Esophagus squamous epithelium (tissue), 5 donors: ENCODE measurements at regions not wholly inside any gene's neighbourhood (a gene's known extent, or its start where the extent isn't known, plus 50 kb on each side); places are given as distances from the start of the nearest gene placed in this dataset.

Experiments
- DNase-seq: peaks from one replicate; lab custom pipeline; 2025; lab: John Stamatoyannopoulos, UW
- H3K27ac ChIP-seq, 4 donors: fragments of 200-600 bp; sonication (generic); one replicate each; pipeline ENCODE4 v1.5.1; 2016 to 2019; ENCODE audit warnings: mild to moderate bottlenecking in 1 of 4
- H3K27me3 ChIP-seq, 4 donors: fragments of 200-600 bp; sonication (generic); 1 replicate in 3 of 4; 2 replicates in 1 of 4; pipeline versions ENCODE4 v1.5.1 to v1.6.0; 2017 to 2021; ENCODE audit warnings: antibody characterized with exemption in 1 of 4
- H3K36me3 ChIP-seq, 3 donors: fragments of 200-600 bp; sonication (generic); one replicate each; pipeline ENCODE4 v1.5.1; 2016 to 2019
- H3K4me1 ChIP-seq, 3 donors: fragments of 200-600 bp; sonication (generic); one replicate each; pipeline ENCODE4 v1.5.1; 2017 to 2019
- H3K4me3 ChIP-seq, 4 donors: fragments of 200-600 bp; sonication (generic); 1 replicate in 3 of 4; 2 replicates in 1 of 4; pipeline ENCODE4 v1.5.1; 2016 to 2019; ENCODE audit warnings: mild to moderate bottlenecking in 2 of 4, moderate library complexity in 1 of 4
- H3K9me3 ChIP-seq, 3 donors: fragments of 200-600 bp; sonication (generic); one replicate each; pipeline ENCODE4 v1.5.1; 2016 to 2019
- CTCF ChIP-seq, 6 experiments: fragments of 450-650 bp in 4 of 6; fragments of 200-600 bp in 2 of 6; sonication (generic) in 2 of 6; IDR thresholded peaks; one replicate each; pipeline ENCODE4 v1.5.1; 2016 to 2019; ENCODE audit warnings: antibody characterized with exemption in 6 of 6, mild to moderate bottlenecking in 4 of 6, moderate library complexity in 4 of 6
- POLR2A ChIP-seq, 4 donors: fragments of 450-650 bp; IDR thresholded peaks; one replicate each; pipeline ENCODE4 v1.6.1; 2017; ENCODE audit warnings: antibody characterized with exemption in 4 of 4, mild to moderate bottlenecking in 4 of 4, moderate library complexity in 3 of 4
- WGBS, 2 donors: methylation state at CpG; one replicate each; pipeline ENCODE4 v1.1.5; 2018; 5-methylcytosine and 5-hydroxymethylcytosine counted together
- intact Hi-C: fragments of 100-400 bp; cut with DNase I; formaldehyde crosslinking; loops from one replicate; pipeline ENCODE4 v1.15.0; 2022
- donor health status: DM: yes; HTN: yes; CAD: no.

GRCh38 chr16:51310159-51310558, 159.1 kb upstream of the SALL1 start:
- no peaks in the 10 kb centered on the region for H3K9me3 ChIP-seq
- H3K4me3 ChIP-seq: no peak overlapping the region
- H3K27me3 ChIP-seq: no peaks in the 10 kb centered on the region
- no peaks in the 10 kb centered on the region for H3K36me3 ChIP-seq
- TF ChIP-seq CTCF (IDR thresholded peaks at IDR 0.05) (no peak), POLR2A (IDR thresholded peaks at IDR 0.05) (no peak)
- no peak for DNase-seq
- H3K4me1 ChIP-seq: no peaks in the 10 kb centered on the region
- no peak overlapping the region for H3K27ac ChIP-seq
- intact Hi-C loops: no loop called here

GRCh38 chr16:51306886-51307595, 156.0 kb upstream of the SALL1 start:
- Histone ChIP-seq H3K36me3 (no peaks in the 10 kb centered on the region), H3K4me3 (no peak overlapping the region), H3K27me3 (no peaks in the 10 kb centered on the region), H3K9me3 (no peaks in the 10 kb centered on the region), H3K27ac (no peak overlapping the region), H3K4me1 (no peaks in the 10 kb centered on the region)
- intact Hi-C loops: no loop called here
- 67 to 68% methylated on average over 4 of the region's 4 CpGs for WGBS, 2 donors
- TF ChIP-seq CTCF (IDR thresholded peaks at IDR 0.05) (no peak), POLR2A (IDR thresholded peaks at IDR 0.05) (no peak)
- no peak for DNase-seq

GRCh38 chr16:51306116-51306515, 155.0 kb upstream of the SALL1 start:
- no peak overlapping the region for H3K27ac ChIP-seq

GRCh38 chr16:51305337-51305736, 154.3 kb upstream of the SALL1 start:
- Histone ChIP-seq H3K27ac (no peak overlapping the region), H3K4me1 (no peaks in the 10 kb centered on the region), H3K36me3 (no peaks in the 10 kb centered on the region), H3K9me3 (no peaks in the 10 kb centered on the region), H3K27me3 (no peaks in the 10 kb centered on the region), H3K4me3 (no peak overlapping the region)
- intact Hi-C loops: no loop called here
- WGBS, 2 donors: 84 to 94% methylated on average over 2 of the region's 2 CpGs
- no peak for DNase-seq
- no peak for TF ChIP-seq POLR2A (IDR thresholded peaks at IDR 0.05)
- TF ChIP-seq CTCF (IDR thresholded peaks at IDR 0.05): no peak

More at GRCh38 chr16:51306116-51306515, 155.0 kb upstream of the SALL1 start:
- TF ChIP-seq CTCF (IDR thresholded peaks at IDR 0.05) (no peak), POLR2A (IDR thresholded peaks at IDR 0.05) (no peak)
- Histone ChIP-seq H3K4me1 (no peaks in the 10 kb centered on the region), H3K36me3 (no peaks in the 10 kb centered on the region), H3K9me3 (no peaks in the 10 kb centered on the region), H3K27me3 (no peaks in the 10 kb centered on the region), H3K4me3 (no peak overlapping the region)
- WGBS, 2 donors: 18 to 41% methylated on average over 3 of the region's 3 CpGs
- no peak for DNase-seq
- intact Hi-C loops: no loop called here

- 91 to 93% methylated on average over 1 of the region's 1 CpG for WGBS, 2 donors
- DNase-seq: no peak
- TF ChIP-seq POLR2A (IDR thresholded peaks at IDR 0.05): no peak
- no peak for TF ChIP-seq CTCF (IDR thresholded peaks at IDR 0.05)
- intact Hi-C loops: no loop called here
- Histone ChIP-seq H3K4me3 (no peak overlapping the region), H3K4me1 (no peaks in the 10 kb centered on the region), H3K36me3 (no peaks in the 10 kb centered on the region), H3K27ac (no peak overlapping the region), H3K9me3 (peaks cover 0 to 11% (median 0%) of the 10 kb centered on the region in 3 donors), H3K27me3 (no peaks in the 10 kb centered on the region)
Measured at GRCh38 chr16:51302042-51302441, 151.0 kb upstream of the SALL1 start.
